Pons (tissue), 1 donor: ENCODE measurements at regions not wholly inside any gene's neighbourhood (a gene's known extent, or its start where the extent isn't known, plus 50 kb on each side); places are given as distances from the start of the nearest gene placed in this dataset.
"Not testable (repeated sequence)": the region's sequence is repeated elsewhere in the genome, so short reads cannot be mapped to it uniquely, and the experiment has no call there.

Experiments
- DNase-seq: peaks from one replicate; pipeline ENCODE4 v3.0.0-alpha.2; 2016; ENCODE audit warnings: low spot score

DNA sequence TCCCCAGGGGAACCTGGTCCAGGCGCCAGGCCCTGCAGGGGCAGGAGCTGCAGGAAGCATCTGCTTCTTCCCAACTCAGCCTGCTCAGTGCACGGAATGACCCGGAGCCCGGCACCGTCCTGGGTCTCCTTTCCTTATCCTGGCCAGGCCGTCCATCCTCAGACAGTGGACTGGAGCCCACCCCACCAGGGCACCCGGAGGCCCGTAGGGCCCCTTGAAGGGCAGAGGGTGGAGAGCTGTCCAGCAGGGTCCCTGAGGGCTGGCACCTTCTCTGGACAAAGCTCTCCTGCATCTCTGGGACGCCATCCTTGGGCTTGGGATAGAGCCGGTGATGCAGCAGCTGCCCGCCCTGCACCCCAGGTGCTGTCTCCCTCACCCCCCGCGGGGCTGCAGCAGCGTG is 207.9 kb downstream of the TMEM121 start:
- not testable (repeated sequence) for DNase-seq

GRCh38 chr14:105736331-105736730 is 209.9 kb downstream of the TMEM121 start:
- not testable (repeated sequence) for DNase-seq

DNA sequence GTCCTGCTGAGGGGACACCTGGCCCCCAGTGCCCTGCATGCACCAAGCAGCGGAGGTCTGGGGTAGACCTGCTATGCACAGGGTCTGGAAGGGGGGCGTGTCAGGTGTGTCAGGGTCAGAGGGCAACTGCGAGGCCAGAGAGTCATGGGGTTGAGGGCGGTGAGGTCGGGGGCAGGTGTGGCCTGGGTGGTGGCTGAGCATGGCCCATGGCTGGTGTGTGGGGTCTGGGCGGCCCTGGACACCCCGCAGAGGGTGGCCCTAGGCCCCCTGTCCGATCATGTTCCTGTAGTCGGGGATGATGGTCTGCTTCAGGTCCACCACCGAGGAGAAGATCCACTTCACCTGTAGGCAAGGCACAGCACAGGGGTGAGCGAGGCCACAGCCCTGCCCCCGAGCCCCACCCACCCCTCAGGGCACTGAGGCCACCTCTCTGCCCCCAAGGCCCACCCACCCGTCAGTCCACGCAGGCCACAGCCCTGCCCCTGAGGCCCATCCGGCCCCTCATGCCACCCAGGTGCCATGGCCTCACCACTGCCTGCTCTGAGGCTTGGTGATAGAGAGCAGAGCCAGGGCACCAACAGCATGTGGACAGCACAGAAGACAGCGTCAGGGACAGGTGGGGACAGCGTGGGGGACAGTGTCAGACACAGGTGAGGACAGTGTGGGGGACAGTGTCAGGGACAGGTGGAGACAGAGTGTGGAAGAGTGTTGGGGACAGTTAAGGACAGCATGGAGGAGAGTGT is 211.3 kb downstream of the TMEM121 start:
- no peak for DNase-seq

DNA sequence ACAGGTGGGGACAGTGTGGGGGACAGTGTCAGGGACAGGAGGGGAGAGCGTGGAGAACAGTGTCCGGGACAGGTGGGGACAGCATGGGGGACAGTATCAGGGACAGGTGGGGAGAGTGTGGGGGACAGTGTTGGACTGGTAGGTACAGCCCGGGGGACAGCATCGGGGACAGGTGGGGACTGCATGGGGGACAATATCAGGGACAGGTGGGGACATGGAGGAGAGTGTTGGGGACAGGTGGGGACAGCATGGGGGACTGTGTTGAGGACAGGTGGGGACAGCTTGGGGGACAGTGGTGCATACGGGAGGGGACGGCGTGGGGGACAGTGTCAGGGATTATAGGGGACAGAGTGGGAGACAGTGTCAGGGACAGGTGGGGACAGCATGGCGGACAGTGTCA is 212.3 kb downstream of the TMEM121 start:
- DNase-seq: no peak

- no peak for DNase-seq
These were observed 213.1 kb downstream of the TMEM121 start for GRCh38 chr14:105739331-105740102.

DNA sequence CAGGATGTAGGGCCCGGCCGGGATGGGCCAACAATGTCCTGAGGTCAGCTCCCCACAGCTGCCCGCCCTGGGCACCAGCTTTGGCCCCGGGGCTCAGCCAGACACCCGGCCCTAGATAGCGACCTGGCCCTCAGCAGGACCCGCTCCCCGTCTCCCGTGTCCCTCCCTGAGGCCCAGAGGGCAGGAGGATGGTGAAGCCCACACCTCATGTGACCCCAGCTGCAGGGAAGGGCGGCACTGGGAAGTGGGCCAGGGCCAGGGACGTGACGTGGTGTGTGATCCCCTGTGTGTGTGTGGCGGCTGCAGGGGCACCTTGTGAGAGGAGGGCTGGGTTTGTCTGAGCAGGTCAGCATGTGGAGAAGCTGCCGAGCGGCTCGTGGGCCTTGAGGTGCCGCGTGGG is 213.9 kb downstream of the TMEM121 start:
- not testable (repeated sequence) for DNase-seq

- not testable (repeated sequence) for DNase-seq
These were observed 214.6 kb downstream of the TMEM121 start for GRCh38 chr14:105740961-105741360.

DNA sequence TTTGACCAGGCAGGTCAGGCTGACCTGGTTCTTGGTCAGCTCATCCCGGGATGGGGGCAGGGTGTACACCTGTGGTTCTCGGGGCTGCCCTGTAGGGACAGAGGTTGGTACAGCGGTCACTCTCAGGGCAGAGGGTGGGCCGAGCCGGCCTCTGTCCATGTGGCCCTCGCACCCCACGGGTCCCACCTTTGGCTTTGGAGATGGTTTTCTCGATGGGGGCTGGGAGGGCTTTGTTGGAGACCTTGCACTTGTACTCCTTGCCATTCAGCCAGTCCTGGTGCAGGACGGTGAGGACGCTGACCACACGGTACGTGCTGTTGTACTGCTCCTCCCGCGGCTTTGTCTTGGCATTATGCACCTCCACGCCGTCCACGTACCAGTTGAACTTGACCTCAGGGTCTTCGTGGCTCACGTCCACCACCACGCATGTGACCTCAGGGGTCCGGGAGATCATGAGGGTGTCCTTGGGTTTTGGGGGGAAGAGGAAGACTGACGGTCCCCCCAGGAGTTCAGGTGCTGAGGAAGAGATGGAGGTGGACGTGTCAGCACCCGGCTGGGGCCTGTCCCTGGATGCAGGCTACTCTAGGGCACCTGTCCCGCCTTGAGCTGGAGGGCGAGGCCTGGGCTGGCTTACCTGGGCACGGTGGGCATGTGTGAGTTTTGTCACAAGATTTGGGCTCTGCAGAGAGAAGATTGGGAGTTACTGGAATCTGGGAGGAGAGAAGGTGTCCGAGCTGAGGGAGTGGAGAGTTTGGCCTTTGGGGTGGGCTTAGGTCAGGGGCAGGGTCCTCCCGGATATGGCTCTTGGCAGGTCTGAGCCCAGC is 215.5 kb downstream of the TMEM121 start:
- not testable (repeated sequence) for DNase-seq

DNA sequence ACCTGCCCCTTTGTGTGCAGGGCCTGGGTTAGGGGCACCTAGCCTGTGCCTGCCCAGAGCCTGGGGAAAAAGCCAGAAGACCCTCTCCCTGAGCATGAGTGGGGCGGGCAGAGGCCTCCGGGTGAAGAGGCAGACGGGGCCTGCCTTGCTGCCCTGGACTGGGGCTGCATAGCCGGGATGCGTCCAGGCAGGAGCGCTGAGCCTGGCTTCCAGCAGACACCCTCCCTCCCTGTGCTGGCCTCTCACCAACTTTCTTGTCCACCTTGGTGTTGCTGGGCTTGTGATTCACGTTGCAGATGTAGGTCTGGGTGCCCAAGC is 216.1 kb downstream of the TMEM121 start:
- DNase-seq: no peak

DNA sequence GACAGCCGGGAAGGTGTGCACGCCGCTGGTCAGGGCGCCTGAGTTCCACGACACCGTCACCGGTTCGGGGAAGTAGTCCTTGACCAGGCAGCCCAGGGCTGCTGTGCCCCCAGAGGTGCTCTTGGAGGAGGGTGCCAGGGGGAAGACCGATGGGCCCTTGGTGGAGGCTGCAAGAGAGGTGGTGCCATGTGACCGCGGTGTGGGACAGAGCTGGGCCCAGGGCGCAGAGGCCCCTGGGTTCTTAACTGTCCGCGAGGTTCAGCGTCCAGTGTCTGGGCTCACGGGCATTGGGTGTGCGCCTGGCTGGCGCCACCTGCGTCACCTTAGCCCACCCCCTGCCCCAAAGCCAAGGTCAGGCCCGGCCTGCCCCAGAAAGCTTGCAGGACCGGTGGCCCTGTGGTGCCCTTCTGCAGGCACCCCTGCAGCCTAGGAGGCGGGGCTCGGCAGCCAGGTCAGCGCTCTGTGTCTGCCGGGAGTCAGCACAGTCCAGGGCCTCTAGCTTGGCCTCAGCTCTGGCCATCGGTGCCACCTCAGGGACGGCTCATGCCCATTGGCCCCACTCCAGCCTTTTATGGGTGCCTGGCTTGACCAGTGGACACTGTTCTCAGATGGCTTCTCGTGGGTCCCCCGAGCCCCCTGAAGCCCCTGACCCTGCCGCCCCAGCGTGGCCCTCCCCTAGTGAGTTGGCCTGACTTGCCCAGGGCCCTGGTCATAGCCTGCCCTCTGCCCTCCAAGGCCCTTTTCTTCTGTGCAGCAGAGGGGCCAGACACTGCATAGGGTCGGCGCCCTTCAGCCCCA is 216.7 kb downstream of the TMEM121 start:
- DNase-seq: not testable (repeated sequence)

DNA sequence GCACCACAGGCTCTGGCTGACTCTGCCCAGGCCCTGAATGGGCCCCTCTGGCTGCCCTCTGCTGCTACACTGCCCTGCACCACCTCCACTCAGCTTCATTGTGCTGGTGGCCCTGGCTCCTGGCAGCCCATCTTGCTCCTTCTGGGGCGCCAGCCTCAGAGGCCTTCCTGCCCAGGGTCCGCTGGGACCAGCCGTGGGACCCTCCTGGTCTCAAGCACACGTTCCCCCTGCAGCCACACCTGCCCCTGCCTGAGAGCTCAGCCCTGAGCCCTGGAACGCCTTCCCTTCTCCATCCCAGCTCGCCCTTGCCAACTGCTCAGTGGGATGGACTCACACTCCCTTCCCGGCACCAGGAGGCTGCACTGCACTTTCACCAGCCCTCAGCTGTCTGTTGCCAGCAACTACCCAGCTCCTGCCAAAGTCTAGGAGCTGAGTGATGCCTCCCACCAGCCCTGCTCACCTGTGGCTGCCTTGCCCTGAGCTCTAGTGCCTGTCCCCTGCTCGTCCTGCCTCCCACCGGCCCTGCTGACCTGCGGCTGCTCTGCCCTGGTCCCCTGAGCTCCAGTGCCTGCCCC is 217.9 kb downstream of the TMEM121 start:
- DNase-seq: not testable (repeated sequence)

- DNase-seq: no peak
These were observed 219.2 kb downstream of the TMEM121 start for GRCh38 chr14:105745433-105746123.

DNA sequence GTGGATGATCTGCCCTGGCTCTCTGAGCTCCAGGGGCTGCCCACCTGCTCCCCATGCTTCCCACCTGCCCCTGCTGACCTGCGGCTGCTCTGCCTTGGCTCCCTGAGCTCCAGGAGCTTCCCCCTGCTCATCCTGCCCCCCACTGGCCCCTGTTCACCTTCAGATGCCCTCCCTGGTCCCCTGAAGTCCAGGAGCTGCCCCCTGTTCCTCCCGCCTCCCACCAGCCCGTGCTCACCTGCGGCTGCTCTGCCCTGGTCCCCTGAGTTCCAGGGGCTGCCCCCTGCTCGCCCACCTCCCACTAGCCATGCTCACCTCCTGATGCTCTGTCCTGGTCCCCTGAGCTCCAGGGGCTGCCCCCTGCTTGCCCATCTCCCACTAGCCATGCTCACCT is 219.7 kb downstream of the TMEM121 start:
- DNase-seq: no peak

GRCh38 chr14:105746800-105747502 is 220.6 kb downstream of the TMEM121 start:
- not testable (repeated sequence) for DNase-seq

DNA sequence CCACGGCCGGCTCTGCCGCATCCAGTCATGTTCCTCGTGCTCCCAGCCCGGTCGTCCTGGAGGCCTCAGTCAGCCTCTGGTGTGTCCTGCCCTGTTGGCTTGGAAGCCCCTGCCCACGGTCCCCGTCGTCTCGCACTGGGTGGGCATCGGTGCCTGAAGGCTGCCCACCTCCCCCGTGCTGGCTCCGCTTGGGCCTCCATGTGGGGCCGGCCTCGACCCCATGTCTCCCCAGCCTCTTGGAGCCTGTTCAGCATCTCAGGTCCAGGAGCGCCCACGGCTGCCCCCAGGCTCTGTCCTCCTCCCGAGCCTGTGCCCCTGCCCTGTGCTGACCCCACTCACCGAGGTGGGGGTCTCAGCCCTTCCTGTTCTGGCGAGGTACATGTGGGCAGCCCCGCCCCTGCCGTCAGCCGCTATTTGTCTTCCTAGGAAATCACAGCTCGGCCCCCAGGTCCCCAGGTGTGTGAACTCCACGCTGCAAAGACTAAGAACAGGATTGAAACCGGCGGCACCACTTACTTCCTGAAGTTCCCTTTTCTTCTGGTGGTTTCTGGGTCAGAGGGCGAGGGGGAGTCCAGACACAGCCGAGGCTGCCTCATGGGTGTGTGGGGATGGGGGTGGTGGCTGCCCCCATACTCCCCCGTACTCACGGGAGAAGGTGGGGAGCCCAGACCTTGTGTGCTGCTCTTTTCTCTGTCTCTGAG is 221.3 kb downstream of the TMEM121 start:
- not testable (repeated sequence) for DNase-seq

DNA sequence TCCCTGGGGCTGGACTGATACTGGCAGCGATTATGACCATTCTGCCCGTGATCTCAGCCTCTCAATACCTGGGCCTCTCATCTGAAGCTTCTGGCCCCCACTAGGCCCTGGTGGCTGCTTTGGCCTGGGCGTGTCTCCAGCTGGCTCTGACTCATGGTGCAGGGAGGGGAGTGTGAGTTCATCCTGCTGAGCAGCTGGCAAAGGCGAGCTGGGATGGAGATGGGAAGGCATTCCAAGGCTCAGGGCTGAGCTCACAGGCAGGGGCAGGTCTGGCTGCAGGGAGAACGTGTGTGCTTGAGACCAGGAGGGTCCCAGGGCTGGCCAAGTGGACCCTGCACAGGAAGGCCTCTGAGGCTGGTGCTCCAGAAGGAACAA is 221.8 kb downstream of the TMEM121 start:
- no peak for DNase-seq

DNA sequence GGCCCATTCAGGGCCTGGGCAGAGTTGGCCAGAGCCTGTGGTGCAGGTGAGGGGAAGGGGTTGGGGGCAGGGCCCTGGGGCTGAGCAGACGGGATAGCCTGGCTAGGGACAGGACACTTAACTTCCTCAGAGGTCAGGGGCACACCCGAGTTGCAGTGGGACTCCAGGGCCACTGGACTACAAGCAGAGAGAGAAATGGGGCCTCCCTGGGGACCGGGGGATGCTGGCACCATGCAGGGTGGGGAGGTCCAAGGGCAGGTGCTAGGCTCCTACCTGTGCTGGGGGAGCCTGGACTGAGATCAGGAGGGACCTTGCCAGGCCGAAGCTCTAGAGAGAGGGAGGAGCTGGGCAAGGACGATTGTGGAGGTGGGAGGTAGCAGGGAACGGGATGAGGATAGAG is 222.3 kb downstream of the TMEM121 start:
- not testable (repeated sequence) for DNase-seq

- not testable (repeated sequence) for DNase-seq
These were observed 223.6 kb downstream of the TMEM121 start for GRCh38 chr14:105749870-105750541.

DNA sequence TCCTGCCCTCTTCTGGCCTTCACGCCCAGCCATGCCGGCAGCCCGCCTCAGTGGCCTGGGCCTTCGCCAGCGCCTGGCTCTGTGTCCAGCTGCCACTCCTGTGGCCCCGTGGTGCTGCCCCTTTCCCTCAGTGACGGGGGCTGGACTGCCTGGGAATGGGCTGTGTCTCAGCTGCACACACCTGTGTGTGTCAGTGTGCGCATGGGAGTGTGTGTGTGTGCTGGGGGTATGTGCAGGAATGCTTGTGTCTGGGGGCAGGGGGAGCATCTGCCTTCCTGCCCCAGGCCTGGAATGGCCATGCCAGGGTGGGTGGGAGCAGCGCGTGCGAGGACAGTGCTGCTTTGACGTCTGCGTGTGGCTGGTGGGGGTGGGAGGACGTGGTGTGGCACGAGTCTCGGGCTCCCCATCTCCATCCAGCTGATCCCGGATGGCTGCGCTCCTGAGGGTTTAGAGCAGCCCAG is 224.9 kb downstream of the TMEM121 start:
- DNase-seq: not testable (repeated sequence)
